ENCODE measurements at regions not wholly inside any gene's neighbourhood (a gene's known extent, or its start where the extent isn't known, plus 50 kb on each side); places are given as distances from the start of the nearest gene placed in this dataset.

DNA sequence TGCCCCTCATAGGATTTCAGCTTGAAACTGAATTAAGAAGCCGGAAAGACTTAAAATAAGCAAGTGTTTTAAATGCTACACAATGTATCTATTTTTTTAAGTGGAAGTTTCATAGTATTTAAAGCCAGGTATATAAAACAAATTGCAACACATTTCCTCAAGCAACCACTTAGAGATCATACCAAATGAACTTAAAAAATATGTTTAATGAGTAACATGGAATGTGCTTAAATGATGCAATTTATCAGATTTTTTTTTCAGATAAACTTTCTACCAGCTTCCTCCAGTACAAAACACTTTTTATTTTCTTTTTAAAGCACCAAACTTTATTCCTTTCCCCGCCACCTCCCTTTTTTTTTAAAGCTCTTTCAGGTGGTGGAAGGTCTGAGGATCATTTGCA lies 534.3 kb downstream of the BMP2 start:
- H3K4me1 ChIP-seq, result no peaks in the 10 kb centered on the region
- in situ Hi-C loops (cut with MboI; ENCODE audit: low pct_ligation_motif_present in 1 of 4, low pct_unique_long_range_greater_than_20kb in 1 of 4, low sequenced_read_pairs in 3 of 4) (no loop called here), intact Hi-C loops (cut with DNase I; ENCODE audit: low total_unique reads) (no loop called here)
- H3K36me3 ChIP-seq, result no peaks in the 10 kb centered on the region
- H3K27ac ChIP-seq, result no peak overlapping the region
- WGBS, 2 donors (ENCODE audit: low coverage in 1 of 2), result 69 to 79% methylated on average over 2 of the region's 2 CpGs
- H3K4me3 ChIP-seq, result no peak overlapping the region
- H3K27me3 ChIP-seq, result no peaks in the 10 kb centered on the region
- H3K9me3 ChIP-seq, result no peaks in the 10 kb centered on the region
- no peak for TF ChIP-seq POLR2AphosphoS5 (IDR thresholded peaks at IDR 0.05)
- no peak for TF ChIP-seq EP300 (IDR thresholded peaks at IDR 0.05; ENCODE audit: low read depth)
- TF ChIP-seq POLR2A (IDR thresholded peaks at IDR 0.05), result no peak
- TF ChIP-seq, protein P1, sequence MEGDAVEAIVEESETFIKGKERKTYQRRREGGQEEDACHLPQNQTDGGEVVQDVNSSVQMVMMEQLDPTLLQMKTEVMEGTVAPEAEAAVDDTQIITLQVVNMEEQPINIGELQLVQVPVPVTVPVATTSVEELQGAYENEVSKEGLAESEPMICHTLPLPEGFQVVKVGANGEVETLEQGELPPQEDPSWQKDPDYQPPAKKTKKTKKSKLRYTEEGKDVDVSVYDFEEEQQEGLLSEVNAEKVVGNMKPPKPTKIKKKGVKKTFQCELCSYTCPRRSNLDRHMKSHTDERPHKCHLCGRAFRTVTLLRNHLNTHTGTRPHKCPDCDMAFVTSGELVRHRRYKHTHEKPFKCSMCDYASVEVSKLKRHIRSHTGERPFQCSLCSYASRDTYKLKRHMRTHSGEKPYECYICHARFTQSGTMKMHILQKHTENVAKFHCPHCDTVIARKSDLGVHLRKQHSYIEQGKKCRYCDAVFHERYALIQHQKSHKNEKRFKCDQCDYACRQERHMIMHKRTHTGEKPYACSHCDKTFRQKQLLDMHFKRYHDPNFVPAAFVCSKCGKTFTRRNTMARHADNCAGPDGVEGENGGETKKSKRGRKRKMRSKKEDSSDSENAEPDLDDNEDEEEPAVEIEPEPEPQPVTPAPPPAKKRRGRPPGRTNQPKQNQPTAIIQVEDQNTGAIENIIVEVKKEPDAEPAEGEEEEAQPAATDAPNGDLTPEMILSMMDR (IDR thresholded peaks at IDR 0.05), result no peak
- DNase-seq, result no peak

DNA sequence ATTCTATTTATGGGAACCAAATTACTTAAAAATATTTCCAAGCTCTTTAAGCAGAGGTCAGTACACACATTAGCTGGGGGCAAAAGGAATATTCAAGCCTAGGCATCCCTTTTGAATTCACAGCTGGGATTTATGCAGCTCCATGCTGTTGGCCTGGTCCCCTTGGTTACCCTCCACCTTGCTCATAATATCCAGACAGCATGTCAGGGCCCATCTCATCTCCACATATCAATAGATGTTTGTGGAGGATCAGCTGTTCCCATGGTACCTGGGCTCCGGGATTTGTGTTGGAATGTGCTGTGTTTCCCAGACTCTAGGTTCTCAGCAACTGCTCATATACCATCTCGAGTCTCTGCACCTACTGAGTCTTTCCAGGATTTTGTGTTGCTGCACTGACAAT lies 534.8 kb downstream of the BMP2 start:
- no peak for TF ChIP-seq POLR2A (IDR thresholded peaks at IDR 0.05)
- no peak for TF ChIP-seq EP300 (IDR thresholded peaks at IDR 0.05; ENCODE audit: low read depth)
- no peak for TF ChIP-seq POLR2AphosphoS5 (IDR thresholded peaks at IDR 0.05)
- TF ChIP-seq, protein P1 (IDR thresholded peaks at IDR 0.05), result no peak

DNA sequence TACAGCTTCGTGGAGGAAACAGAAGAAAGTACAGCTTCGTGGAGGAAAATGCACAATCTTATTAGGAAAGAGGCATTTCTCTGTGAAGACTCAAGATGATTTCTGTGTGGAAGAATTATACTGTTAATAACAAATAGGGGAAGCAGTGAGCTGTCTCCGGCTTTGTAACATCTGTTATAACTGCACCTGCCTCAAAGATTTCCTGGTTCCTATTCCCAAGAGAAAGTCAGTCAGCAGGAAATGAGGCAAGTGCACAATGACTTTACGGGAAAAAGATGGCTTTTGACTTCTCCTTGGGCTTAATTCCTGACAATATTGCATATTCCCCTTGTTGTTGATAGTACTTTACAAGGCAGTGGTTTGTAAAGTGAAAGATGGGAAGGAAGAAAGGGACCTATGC lies 538.5 kb downstream of the BMP2 start:
- TF ChIP-seq, protein P1 (IDR thresholded peaks at IDR 0.05), result no peak
- intact Hi-C loops (cut with DNase I; ENCODE audit: low total_unique reads), result loop anchor here (5.0 kb wide), 1 partner anchor 719 kb away; no protein-coding TSS in a partner anchor

More for the DNA sequence above, 534.8 kb downstream of the BMP2 start:
- no peak overlapping the region for H3K4me3 ChIP-seq
- in situ Hi-C loops (cut with MboI; ENCODE audit: low pct_ligation_motif_present in 1 of 4, low pct_unique_long_range_greater_than_20kb in 1 of 4, low sequenced_read_pairs in 3 of 4) (no loop called here), intact Hi-C loops (cut with DNase I; ENCODE audit: low total_unique reads) (no loop called here)
- H3K27me3 ChIP-seq, result no peaks in the 10 kb centered on the region
- H3K9me3 ChIP-seq, result no peaks in the 10 kb centered on the region
- no peaks in the 10 kb centered on the region for H3K4me1 ChIP-seq
- H3K36me3 ChIP-seq, result no peaks in the 10 kb centered on the region
- DNase-seq, result no peak
- WGBS, 2 donors (ENCODE audit: low coverage in 1 of 2), result 67 to 92% methylated on average over 2 of the region's 2 CpGs
- H3K27ac ChIP-seq, result no peak overlapping the region

DNA sequence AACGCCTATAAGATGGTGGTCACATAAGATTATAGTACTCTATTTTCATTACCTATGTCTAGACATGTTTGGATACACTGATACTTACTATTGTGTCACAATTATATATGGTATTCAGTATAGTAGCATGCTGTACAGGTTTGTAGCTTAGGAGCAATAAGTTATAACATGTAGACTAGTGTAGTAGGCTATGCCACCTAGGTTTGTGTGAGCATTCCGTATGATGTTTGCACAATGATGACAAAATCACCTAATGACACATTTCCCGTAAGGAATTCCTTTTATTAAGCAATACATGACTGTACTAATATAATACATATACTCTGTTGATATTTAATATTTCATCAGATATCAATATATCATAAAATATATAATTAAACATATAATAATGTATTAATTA lies 540.7 kb downstream of the BMP2 start:
- no peak for DNase-seq
- Histone ChIP-seq H3K36me3 (no peaks in the 10 kb centered on the region), H3K4me3 (no peak overlapping the region), H3K4me1 (no peaks in the 10 kb centered on the region), H3K27me3 (no peaks in the 10 kb centered on the region), H3K9me3 (no peaks in the 10 kb centered on the region), H3K27ac (no peak overlapping the region)
- TF ChIP-seq EP300 (IDR thresholded peaks at IDR 0.05; ENCODE audit: low read depth) (no peak), POLR2A (IDR thresholded peaks at IDR 0.05) (no peak), POLR2AphosphoS5 (IDR thresholded peaks at IDR 0.05) (no peak)
- TF ChIP-seq, protein P1 (IDR thresholded peaks at IDR 0.05), result no peak
- in situ Hi-C loops (cut with MboI; ENCODE audit: low pct_ligation_motif_present in 1 of 4, low pct_unique_long_range_greater_than_20kb in 1 of 4, low sequenced_read_pairs in 3 of 4) (no loop called here), intact Hi-C loops (cut with DNase I; ENCODE audit: low total_unique reads) (loop anchor here (5.0 kb wide), 1 partner anchor 721 kb away; no protein-coding TSS in a partner anchor)
- WGBS, 2 donors (ENCODE audit: low coverage in 1 of 2), result 50 to 69% methylated on average over 3 of the region's 3 CpGs

More for the DNA sequence above, 538.5 kb downstream of the BMP2 start:
- in situ Hi-C loops (cut with MboI; ENCODE audit: low pct_ligation_motif_present in 1 of 4, low pct_unique_long_range_greater_than_20kb in 1 of 4, low sequenced_read_pairs in 3 of 4), result no loop called here
- H3K27ac ChIP-seq, result no peak overlapping the region
- DNase-seq, result no peak
- H3K9me3 ChIP-seq, result no peaks in the 10 kb centered on the region
- no peaks in the 10 kb centered on the region for H3K36me3 ChIP-seq
- H3K4me3 ChIP-seq, result no peak overlapping the region
- 50 to 67% methylated on average over 4 of the region's 4 CpGs for WGBS, 2 donors (ENCODE audit: low coverage in 1 of 2)
- no peaks in the 10 kb centered on the region for H3K27me3 ChIP-seq
- no peaks in the 10 kb centered on the region for H3K4me1 ChIP-seq

Data from transverse colon (tissue), 4 donors.